GM23248 (cell line): ENCODE measurements at regions not wholly inside any gene's neighbourhood (a gene's known extent, or its start where the extent isn't known, plus 50 kb on each side); places are given as distances from the start of the nearest gene placed in this dataset.

Experiments used
- DNase-seq: peaks from one replicate; pipeline ENCODE4 v3.0.0-alpha.2; 2015
- H2AFZ ChIP-seq: fragments of 200-600 bp; sonication (generic); 2 replicates; pipeline ENCODE4 v1.6.1; 2016; ENCODE audit warnings: antibody characterized with exemption
- H3F3A ChIP-seq: fragments of 200-600 bp; sonication (generic); 2 replicates; pipeline ENCODE4 v1.6.1; 2016; ENCODE audit warnings: mild to moderate bottlenecking, antibody characterized with exemption, mixed run types; ENCODE audit not compliant: insufficient read depth
- H3K27ac ChIP-seq: fragments of 200-600 bp; sonication (generic); 2 replicates; pipeline ENCODE4 v1.5.1; 2016; ENCODE audit warnings: mild to moderate bottlenecking
- H3K27me3 ChIP-seq: fragments of 200-600 bp; sonication (generic); replicated peaks from 2 replicates; pipeline ENCODE4 v1.6.1; 2016; ENCODE audit warnings: mild to moderate bottlenecking; ENCODE audit not compliant: insufficient read depth
- H3K36me3 ChIP-seq: fragments of 200-600 bp; sonication (generic); 2 replicates; pipeline ENCODE4 v1.6.1; 2016; ENCODE audit warnings: low read depth, mild to moderate bottlenecking
- H3K4me1 ChIP-seq: fragments of 200-600 bp; sonication (generic); 2 replicates; pipeline ENCODE4 v1.6.1; 2016; ENCODE audit warnings: mild to moderate bottlenecking; ENCODE audit not compliant: insufficient read depth
- H3K4me2 ChIP-seq: fragments of 200-600 bp; sonication (generic); one replicate; pipeline ENCODE4 v1.6.1; 2016; ENCODE audit warnings: mild to moderate bottlenecking; ENCODE audit not compliant: unreplicated experiment
- H3K4me3 ChIP-seq: fragments of 200-600 bp; sonication (generic); 2 replicates; pipeline ENCODE4 v1.5.1; 2016; ENCODE audit warnings: mild to moderate bottlenecking
- H3K79me2 ChIP-seq: fragments of 200-600 bp; sonication (generic); 2 replicates; pipeline ENCODE4 v1.6.1; 2016; ENCODE audit warnings: mild to moderate bottlenecking; ENCODE audit not compliant: insufficient read depth
- H3K9ac ChIP-seq: fragments of 200-600 bp; sonication (generic); 2 replicates; pipeline ENCODE4 v1.6.1; 2016; ENCODE audit warnings: mild to moderate bottlenecking
- H3K9me2 ChIP-seq: fragments of 200-600 bp; sonication (generic); 2 replicates; pipeline ENCODE4 v1.6.1; 2016; ENCODE audit warnings: mixed run types, mild to moderate bottlenecking, moderate library complexity; ENCODE audit not compliant: insufficient read depth
- H3K9me3 ChIP-seq: fragments of 200-600 bp; sonication (generic); one replicate; pipeline ENCODE4 v1.6.1; 2017; ENCODE audit warnings: low read depth
- H4K20me1 ChIP-seq: fragments of 200-600 bp; sonication (generic); 2 replicates; pipeline ENCODE4 v1.6.0; 2016; ENCODE audit not compliant: insufficient read depth
- EZH2 ChIP-seq: fragments of 200-600 bp; sonication (generic); IDR thresholded peaks from 2 replicates; pipeline ENCODE4 v1.6.1; 2018; ENCODE audit warnings: antibody characterized with exemption, mild to moderate bottlenecking; ENCODE audit not compliant: insufficient read depth, poor library complexity, severe bottlenecking
- EZH2phosphoT487 ChIP-seq: fragments of 200-600 bp; sonication (generic); IDR thresholded peaks from 2 replicates; pipeline ENCODE4 v1.6.1; 2018; ENCODE audit warnings: antibody characterized with exemption, moderate library complexity, mild to moderate bottlenecking, low read depth; ENCODE audit not compliant: insufficient read depth
- WGBS, 2 experiments: methylation state at CpG; one replicate each; pipeline ENCODE4 v1.1.6; 2015 to 2017; ENCODE audit warnings: low lambda C conversion rate in 2 of 2, low coverage in 1 of 2; ENCODE audit errors: missing lambda C conversion rate in 2 of 2; 5-methylcytosine and 5-hydroxymethylcytosine counted together
- in situ Hi-C: fragments of 300-500 bp; cut with MboI; formaldehyde crosslinking; loops from 2 replicates; pipeline ENCODE4 v1.15.0; 2020

GRCh38 chr10:43822631-43823580 lies 174.2 kb upstream of the ZNF32 start:
- Histone ChIP-seq H3K9me3 (no peaks in the 10 kb centered on the region), H3K4me2 (peak overlapping the region; percentile 37), H3K36me3 (no peaks in the 10 kb centered on the region), H3K27me3 (no peaks in the 10 kb centered on the region), H3K79me2 (no peaks in the 10 kb centered on the region), H3K4me3 (no peak overlapping the region), H3K9me2 (no peaks in the 10 kb centered on the region), H3K27ac (peak overlapping the region; percentile 64), H3F3A (peaks cover 17% of the 10 kb centered on the region), H3K4me1 (peaks cover 47% of the 10 kb centered on the region), H2AFZ (no peak overlapping the region; the same call in 1 of the 2 replicates), H3K9ac (peak overlapping the region; percentile 19; the same call in 1 of the 2 replicates), H4K20me1 (no peaks in the 10 kb centered on the region)
- DNase-seq: peak; percentile 75
- WGBS, 2 experiments: 11 to 13% methylated on average over 4 of the region's 4 CpGs
- in situ Hi-C loops: no loop called here
- no peak for TF ChIP-seq EZH2
- TF ChIP-seq EZH2phosphoT487: no peak

DNA sequence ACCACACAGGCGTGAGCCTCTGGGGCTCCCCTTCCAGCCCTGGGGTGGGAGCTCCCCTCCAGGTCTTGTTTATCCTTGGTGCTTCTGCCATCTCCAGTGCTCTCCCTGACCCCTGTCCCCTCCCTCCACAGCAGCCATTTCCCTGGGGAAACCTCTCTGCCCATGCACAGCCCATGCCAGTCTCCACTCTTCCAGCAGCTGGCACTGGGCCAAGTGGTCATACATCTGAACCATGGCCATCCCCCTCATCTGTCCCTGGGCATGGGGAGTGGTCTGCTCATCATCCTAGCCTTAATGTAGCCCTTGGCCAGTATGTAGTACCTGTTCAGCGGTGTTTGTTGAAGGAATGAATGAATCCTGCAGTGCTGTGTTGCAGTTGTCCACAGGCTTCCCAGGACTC lies 172.4 kb upstream of the ZNF32 start:
- DNase-seq: peak; percentile 15
- Histone ChIP-seq H3F3A (peaks cover 33% of the 10 kb centered on the region), H3K4me3 (no peak overlapping the region), H2AFZ (peak overlapping the region; percentile 22; the same call in 1 of the 2 replicates), H3K4me1 (peaks cover 64% of the 10 kb centered on the region), H3K9me2 (no peaks in the 10 kb centered on the region), H3K36me3 (no peaks in the 10 kb centered on the region), H3K9ac (no peak overlapping the region), H4K20me1 (no peaks in the 10 kb centered on the region), H3K79me2 (no peaks in the 10 kb centered on the region), H3K27ac (no peak overlapping the region), H3K4me2 (peak overlapping the region; percentile 15), H3K9me3 (no peaks in the 10 kb centered on the region), H3K27me3 (no peaks in the 10 kb centered on the region)
- 98 to 100% methylated on average over 2 of the region's 2 CpGs for WGBS, 2 experiments
- in situ Hi-C loops: no loop called here
- no peak for TF ChIP-seq EZH2phosphoT487
- TF ChIP-seq EZH2: no peak

DNA sequence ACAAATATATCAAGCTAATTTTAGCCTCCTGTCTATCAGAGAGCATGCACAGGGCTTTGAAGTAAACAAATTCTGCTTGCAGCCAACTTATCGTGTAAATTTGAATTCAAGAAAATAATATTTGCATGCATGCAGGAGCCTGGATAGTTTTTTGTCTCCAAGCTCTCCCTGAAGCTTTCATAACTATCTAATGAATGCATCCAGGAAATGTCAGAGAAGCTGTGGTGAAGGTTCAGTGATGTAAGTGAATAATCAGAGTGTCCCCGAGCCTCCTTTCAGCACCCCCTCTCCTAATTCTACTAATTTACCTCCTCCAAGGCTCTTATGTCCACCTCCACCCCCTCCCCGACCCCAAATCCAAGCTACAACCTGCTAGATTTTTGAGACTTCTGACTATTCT lies 172.0 kb upstream of the ZNF32 start:
- H3K36me3 ChIP-seq: no peaks in the 10 kb centered on the region
- no peaks in the 10 kb centered on the region for H3K27me3 ChIP-seq
- no peak overlapping the region for H3K27ac ChIP-seq
- peak overlapping the region; percentile 15 for H3K4me2 ChIP-seq
- no peak overlapping the region for H3K9ac ChIP-seq
- no peaks in the 10 kb centered on the region for H3K9me3 ChIP-seq
- no peaks in the 10 kb centered on the region for H4K20me1 ChIP-seq
- peaks cover 68% of the 10 kb centered on the region for H3K4me1 ChIP-seq
- H3K79me2 ChIP-seq: no peaks in the 10 kb centered on the region
- 45 to 49% methylated on average over 3 of the region's 3 CpGs for WGBS, 2 experiments
- H2AFZ ChIP-seq: peak overlapping the region; percentile 22; the same call in 1 of the 2 replicates
- H3K4me3 ChIP-seq: no peak overlapping the region
- H3F3A ChIP-seq: peaks cover 38% of the 10 kb centered on the region
- in situ Hi-C loops: no loop called here
- TF ChIP-seq EZH2 (no peak), EZH2phosphoT487 (no peak)
- no peaks in the 10 kb centered on the region for H3K9me2 ChIP-seq
- DNase-seq: peak; percentile 46

GRCh38 chr10:43819464-43820230 lies 171.0 kb upstream of the ZNF32 start:
- Histone ChIP-seq H3K4me3 (no peak overlapping the region), H3K79me2 (no peaks in the 10 kb centered on the region), H4K20me1 (no peaks in the 10 kb centered on the region), H3K9me2 (no peaks in the 10 kb centered on the region), H3K27me3 (no peaks in the 10 kb centered on the region), H3K27ac (no peak overlapping the region), H2AFZ (no peak overlapping the region), H3K9me3 (no peaks in the 10 kb centered on the region), H3K4me2 (no peak overlapping the region), H3K4me1 (peaks cover 71% of the 10 kb centered on the region), H3F3A (peaks cover 48% of the 10 kb centered on the region), H3K36me3 (no peaks in the 10 kb centered on the region), H3K9ac (no peak overlapping the region)
- in situ Hi-C loops: no loop called here
- DNase-seq: no peak
- TF ChIP-seq EZH2phosphoT487 (no peak), EZH2 (no peak)
- 97% methylated on average over 22 of the region's 22 CpGs for WGBS, 2 experiments
